22Rv1 (cell line): ENCODE measurements at regions not wholly inside any gene's neighbourhood (a gene's known extent, or its start where the extent isn't known, plus 50 kb on each side); places are given as distances from the start of the nearest gene placed in this dataset.

Source experiments
- H3K27ac ChIP-seq: fragments of 450-650 bp; 2 replicates; pipeline ENCODE4 v1.5.1; 2017
- CTCF ChIP-seq: fragments of 450-650 bp; IDR thresholded peaks from 2 replicates; pipeline ENCODE4 v1.5.1; 2017; ENCODE audit warnings: mild to moderate bottlenecking
- ZFX ChIP-seq: fragments of 450-650 bp; IDR thresholded peaks from 2 replicates; pipeline ENCODE4 v1.6.1; 2017; ENCODE audit warnings: antibody characterized with exemption, borderline replicate concordance

GRCh38 chr11:109291553-109291952 is 130.4 kb upstream of the C11orf87 start:
- H3K27ac ChIP-seq = no peak overlapping the region
- no peak for TF ChIP-seq ZFX
- no peak for TF ChIP-seq CTCF

- no peak for TF ChIP-seq CTCF
- TF ChIP-seq ZFX = no peak
- H3K27ac ChIP-seq = no peak overlapping the region
Observed at GRCh38 chr11:109298865-109299264, 123.1 kb upstream of the C11orf87 start.

GRCh38 chr11:109300211-109300610 is 121.8 kb upstream of the C11orf87 start:
- H3K27ac ChIP-seq = no peak overlapping the region
- TF ChIP-seq CTCF (no peak), ZFX (no peak)

- H3K27ac ChIP-seq = no peak overlapping the region
- no peak for TF ChIP-seq ZFX
- TF ChIP-seq CTCF = no peak
Observed at GRCh38 chr11:109302591-109303334, 119.2 kb upstream of the C11orf87 start.

- H3K27ac ChIP-seq = no peak overlapping the region
- TF ChIP-seq ZFX (no peak), CTCF (no peak)
Observed at GRCh38 chr11:109303342-109303741, 118.6 kb upstream of the C11orf87 start.

- H3K27ac ChIP-seq = no peak overlapping the region
- TF ChIP-seq CTCF (no peak), ZFX (no peak)
Observed at GRCh38 chr11:109304159-109304558, 117.8 kb upstream of the C11orf87 start.

GRCh38 chr11:109305009-109305408 is 117.0 kb upstream of the C11orf87 start:
- H3K27ac ChIP-seq = no peak overlapping the region
- TF ChIP-seq CTCF (no peak), ZFX (no peak)
